ENCODE measurements at regions not wholly inside any gene's neighbourhood (a gene's known extent, or its start where the extent isn't known, plus 50 kb on each side); places are given as distances from the start of the nearest gene placed in this dataset.
"Not testable (repeated sequence)": the region's sequence is repeated elsewhere in the genome, so short reads cannot be mapped to it uniquely, and the experiment has no call there.

GRCh38 chr20:40860487-40860902 is 168.1 kb upstream of the TOP1 start:
- DNase-seq, result no peak

- DNase-seq, result no peak
Observed at GRCh38 chr20:40861427-40862008, 167.1 kb upstream of the TOP1 start.

- DNase-seq, result no peak
Observed at GRCh38 chr20:40863355-40863919, 165.2 kb upstream of the TOP1 start.

- DNase-seq, result no peak
Observed at GRCh38 chr20:40864470-40864869, 164.2 kb upstream of the TOP1 start.

GRCh38 chr20:40865095-40865494 is 163.5 kb upstream of the TOP1 start:
- no peak for DNase-seq

GRCh38 chr20:40866056-40866455 is 162.6 kb upstream of the TOP1 start:
- no peak for DNase-seq

- DNase-seq, result no peak
Observed at GRCh38 chr20:40868551-40869217, 159.9 kb upstream of the TOP1 start.

GRCh38 chr20:40869218-40870147 is 159.1 kb upstream of the TOP1 start:
- DNase-seq, result no peak

GRCh38 chr20:40875116-40876085 is 153.2 kb upstream of the TOP1 start:
- no peak for DNase-seq

GRCh38 chr20:40878099-40878498 is 150.5 kb upstream of the TOP1 start:
- not testable (repeated sequence) for DNase-seq

- no peak for DNase-seq
Observed at GRCh38 chr20:40880063-40880728, 148.4 kb upstream of the TOP1 start.

GRCh38 chr20:40880729-40881109 is 147.9 kb upstream of the TOP1 start:
- DNase-seq, result no peak

GRCh38 chr20:40882152-40882551 is 146.5 kb upstream of the TOP1 start:
- DNase-seq, result no peak

- no peak for DNase-seq
Observed at GRCh38 chr20:40883097-40883496, 145.5 kb upstream of the TOP1 start.

GRCh38 chr20:40887105-40887504 is 141.5 kb upstream of the TOP1 start:
- DNase-seq, result no peak

GRCh38 chr20:40889266-40889665 is 139.4 kb upstream of the TOP1 start:
- not testable (repeated sequence) for DNase-seq

GRCh38 chr20:40890181-40890580 is 138.4 kb upstream of the TOP1 start:
- no peak for DNase-seq

GRCh38 chr20:40890635-40891034 is 138.0 kb upstream of the TOP1 start:
- no peak for DNase-seq

- DNase-seq, result no peak
Observed at GRCh38 chr20:40891351-40891750, 137.3 kb upstream of the TOP1 start.

- no peak for DNase-seq
Observed at GRCh38 chr20:40892642-40893041, 136.0 kb upstream of the TOP1 start.

GRCh38 chr20:40893610-40894236 is 134.9 kb upstream of the TOP1 start:
- no peak for DNase-seq
